ENCODE measurements at regions not wholly inside any gene's neighbourhood (a gene's known extent, or its start where the extent isn't known, plus 50 kb on each side); places are given as distances from the start of the nearest gene placed in this dataset.

DNA sequence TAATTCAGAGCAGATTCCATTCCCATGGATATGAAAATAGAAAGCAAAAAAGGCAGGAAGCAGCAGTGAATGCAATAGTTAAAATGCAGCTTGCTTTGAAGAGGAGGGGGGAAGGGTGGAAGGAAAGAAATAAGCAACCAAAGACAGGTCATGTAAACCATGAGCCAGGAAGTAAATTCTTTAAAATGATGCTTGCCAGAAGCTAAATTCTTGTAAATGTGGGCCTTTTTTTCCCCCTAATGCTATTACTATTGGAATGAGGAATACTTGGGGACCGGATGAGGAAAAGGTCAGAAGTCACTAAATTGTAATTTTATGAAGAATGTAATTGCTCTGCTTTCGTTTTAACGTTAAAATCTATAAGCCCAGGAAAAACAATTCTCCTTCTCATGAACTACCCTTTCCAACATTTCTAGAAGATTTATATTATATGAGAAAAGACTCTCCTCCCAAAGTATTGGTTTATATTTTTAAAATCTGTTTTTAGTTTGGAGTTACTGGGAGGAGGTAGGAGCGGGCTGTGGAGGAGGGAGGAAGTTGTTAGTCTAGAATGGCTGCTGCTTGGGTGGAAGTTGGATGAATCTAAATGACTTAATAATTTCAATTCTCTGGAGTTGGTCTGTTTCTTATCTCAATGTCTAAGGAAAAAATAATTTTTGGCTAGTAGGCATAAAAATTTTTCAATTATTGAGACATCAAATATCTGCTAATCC, 77.6 kb upstream of the PCDH18 start:
- ChIA-PET CTCF (interaction anchor here (1.6 kb wide), 1 partner anchor 12 kb away, joined by 3 read pairs; no protein-coding TSS in a partner anchor), POLR2A (no interaction called here)

GRCh38 chr4:137608085-137608484, 75.8 kb upstream of the PCDH18 start:
- ChIA-PET POLR2A (no interaction called here), CTCF (no interaction called here)
- TF ChIP-seq CTCF (IDR thresholded peaks at IDR 0.05; ENCODE audit: control extremely low read depth, extremely low read depth, low read depth, missing control alignments) = no peak
- DNase-seq (ENCODE audit: extremely low spot score) = no peak

More for the DNA sequence above, 77.6 kb upstream of the PCDH18 start:
- DNase-seq (ENCODE audit: extremely low spot score) = no peak
- no peak for TF ChIP-seq CTCF (IDR thresholded peaks at IDR 0.05; ENCODE audit: control extremely low read depth, extremely low read depth, low read depth, missing control alignments)

GRCh38 chr4:137602436-137602835, 70.1 kb upstream of the PCDH18 start:
- ChIA-PET POLR2A (no interaction called here), CTCF (no interaction called here)
- no peak for DNase-seq (ENCODE audit: extremely low spot score)
- no peak for TF ChIP-seq CTCF (IDR thresholded peaks at IDR 0.05; ENCODE audit: control extremely low read depth, extremely low read depth, low read depth, missing control alignments)

DNA sequence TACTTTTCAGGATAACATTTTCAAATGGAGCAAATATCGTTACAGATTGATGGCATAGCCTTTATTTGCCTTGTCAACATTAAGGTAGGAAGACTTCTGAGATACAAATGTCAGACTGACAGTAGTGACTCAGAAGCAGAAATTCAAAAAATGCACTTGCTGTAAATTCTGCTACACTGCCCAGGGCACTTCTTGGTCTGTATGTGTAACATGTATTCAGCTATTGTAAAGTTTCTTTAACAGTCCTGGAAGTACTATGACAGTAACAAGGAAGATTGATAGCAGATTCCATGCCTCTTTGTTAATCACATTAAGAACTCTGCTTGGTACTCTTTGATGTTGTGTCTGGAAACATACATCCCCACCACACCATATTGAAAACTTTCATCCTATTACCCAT, 69.6 kb upstream of the PCDH18 start:
- no peak for TF ChIP-seq CTCF (IDR thresholded peaks at IDR 0.05; ENCODE audit: control extremely low read depth, extremely low read depth, low read depth, missing control alignments)
- DNase-seq (ENCODE audit: extremely low spot score) = no peak
- CTCF ChIA-PET = no interaction called here
- POLR2A ChIA-PET = no interaction called here

- CTCF ChIA-PET = interaction anchor here (1.2 to 1.5 kb wide), 2 partner anchors 8 to 22 kb away, joined by 3 to 4 read pairs; no protein-coding TSS in a partner anchor
- POLR2A ChIA-PET = no interaction called here
- DNase-seq (ENCODE audit: extremely low spot score) = no peak
- no peak for TF ChIP-seq CTCF (IDR thresholded peaks at IDR 0.05; ENCODE audit: control extremely low read depth, extremely low read depth, low read depth, missing control alignments)
These were observed 67.4 kb upstream of the PCDH18 start for GRCh38 chr4:137599734-137600133.

DNA sequence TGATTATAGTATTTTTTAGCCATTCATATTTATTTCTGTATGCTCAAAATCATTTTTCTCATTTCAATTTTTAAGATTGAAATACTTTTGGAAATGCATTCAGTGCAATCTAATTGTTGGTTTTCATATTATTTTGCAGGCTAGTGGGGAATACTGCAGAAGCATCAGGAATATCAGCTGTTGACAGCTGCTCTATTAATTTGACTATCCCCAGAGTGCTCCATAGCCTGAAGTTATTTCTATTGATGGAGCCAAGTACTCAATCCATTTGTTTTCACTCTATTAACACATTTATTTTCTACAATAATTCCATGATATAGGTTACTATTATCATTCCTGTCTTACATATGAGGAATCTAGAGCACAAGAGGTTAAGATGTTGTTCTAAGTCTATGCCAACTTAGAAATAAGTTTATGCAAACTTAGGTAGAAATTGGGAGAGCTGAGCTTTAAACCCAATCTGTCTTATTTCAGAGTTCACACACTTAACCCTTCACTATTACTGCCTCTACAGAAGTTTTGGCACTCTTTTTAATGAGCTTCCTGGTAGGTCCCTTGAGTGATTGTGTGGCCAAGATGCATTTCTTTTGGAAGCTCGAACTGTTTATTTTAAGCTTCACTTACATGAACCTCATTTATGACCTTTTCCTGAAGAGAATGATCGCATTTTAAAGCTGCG, 65.6 kb upstream of the PCDH18 start:
- POLR2A ChIA-PET = no interaction called here
- CTCF ChIA-PET = interaction anchor here (1.3 kb wide), 1 partner anchor 14 kb away, joined by 3 read pairs; no protein-coding TSS in a partner anchor

More for the DNA sequence above, 65.6 kb upstream of the PCDH18 start:
- no peak for DNase-seq (ENCODE audit: extremely low spot score)
- TF ChIP-seq CTCF (IDR thresholded peaks at IDR 0.05; ENCODE audit: control extremely low read depth, extremely low read depth, low read depth, missing control alignments) = no peak
